ENCODE measurements at regions not wholly inside any gene's neighbourhood (a gene's known extent, or its start where the extent isn't known, plus 50 kb on each side); places are given as distances from the start of the nearest gene placed in this dataset.

DNA sequence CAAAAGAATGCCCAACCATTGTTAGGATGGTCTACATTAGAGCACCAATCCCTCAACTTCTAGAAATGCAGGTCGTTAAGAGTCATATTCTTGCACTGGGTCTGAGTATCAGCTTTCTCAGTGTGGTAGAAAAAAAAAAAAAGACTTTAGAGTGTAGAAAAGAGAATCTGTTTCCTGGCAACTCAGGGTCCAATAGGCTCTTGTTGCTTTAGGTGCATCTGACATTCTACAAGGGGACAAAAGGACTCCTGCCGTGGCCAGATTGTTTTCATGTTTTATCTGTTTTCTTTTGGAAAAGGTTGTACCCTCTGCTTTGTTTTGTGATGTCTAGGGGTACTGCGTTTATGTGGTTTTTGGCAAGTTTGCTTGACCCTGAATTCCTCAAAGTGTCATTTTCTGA is 105.4 kb upstream of the KCNK2 start (continued):
- TF ChIP-seq CHD1 (IDR thresholded peaks at IDR 0.05; ENCODE audit: low read depth, low read length), result no peak
- TF ChIP-seq MAFK (IDR thresholded peaks at IDR 0.05; ENCODE audit: low read depth, low read length), result no peak
- no peak for TF ChIP-seq TEAD4 (IDR thresholded peaks at IDR 0.05; ENCODE audit: low read depth, low read length)
- TF ChIP-seq PHF8 (conservative IDR thresholded peaks at IDR 0.05; ENCODE audit: low read depth, low read length), result no peak
